Suprapubic skin (tissue), 4 donors: ENCODE measurements at regions not wholly inside any gene's neighbourhood (a gene's known extent, or its start where the extent isn't known, plus 50 kb on each side); places are given as distances from the start of the nearest gene placed in this dataset.

Experiments
- CTCF ChIP-seq, 2 donors: fragments of 200-600 bp in 1 of 2; fragments of 450-650 bp in 1 of 2; sonication (generic) in 1 of 2; IDR thresholded peaks; one replicate each; pipeline ENCODE4 v1.5.1; 2016 to 2019; ENCODE audit warnings: antibody characterized with exemption in 2 of 2, mild to moderate bottlenecking in 1 of 2, moderate library complexity in 1 of 2
- EP300 ChIP-seq: sonication (generic); formaldehyde crosslinking; IDR thresholded peaks from one replicate; pipeline ENCODE4 v1.6.1; 2017; ENCODE audit warnings: antibody characterized with exemption
- POLR2A ChIP-seq, 2 donors: fragments of 450-650 bp; IDR thresholded peaks; one replicate each; pipeline ENCODE4 v1.6.1; 2017; ENCODE audit warnings: antibody characterized with exemption in 2 of 2, mild to moderate bottlenecking in 2 of 2, moderate library complexity in 2 of 2
- POLR2AphosphoS5 ChIP-seq, 3 donors: sonication (generic); formaldehyde crosslinking; IDR thresholded peaks; one replicate each; pipeline ENCODE4 v1.6.1; 2017; ENCODE audit warnings: antibody characterized with exemption in 3 of 3

- TF ChIP-seq CTCF (IDR thresholded peaks at IDR 0.05) (no peak), POLR2A (IDR thresholded peaks at IDR 0.05) (no peak), EP300 (no peak), POLR2AphosphoS5 (IDR thresholded peaks at IDR 0.05) (peak in 1 of 3 donors; percentile 36)
Measured at GRCh38 chr7:46291601-46292150, 370.6 kb upstream of the IGFBP3 start.
